CD1c-positive myeloid dendritic cell (primary cell): ENCODE measurements at regions not wholly inside any gene's neighbourhood (a gene's known extent, or its start where the extent isn't known, plus 50 kb on each side); places are given as distances from the start of the nearest gene placed in this dataset.
"Not testable (repeated sequence)": the region's sequence is repeated elsewhere in the genome, so short reads cannot be mapped to it uniquely, and the experiment has no call there.

Source experiments
- DNase-seq: peaks from one replicate; pipeline ENCODE4 v3.0.0-alpha.2; 2016; ENCODE audit errors: extremely low spot score

DNA sequence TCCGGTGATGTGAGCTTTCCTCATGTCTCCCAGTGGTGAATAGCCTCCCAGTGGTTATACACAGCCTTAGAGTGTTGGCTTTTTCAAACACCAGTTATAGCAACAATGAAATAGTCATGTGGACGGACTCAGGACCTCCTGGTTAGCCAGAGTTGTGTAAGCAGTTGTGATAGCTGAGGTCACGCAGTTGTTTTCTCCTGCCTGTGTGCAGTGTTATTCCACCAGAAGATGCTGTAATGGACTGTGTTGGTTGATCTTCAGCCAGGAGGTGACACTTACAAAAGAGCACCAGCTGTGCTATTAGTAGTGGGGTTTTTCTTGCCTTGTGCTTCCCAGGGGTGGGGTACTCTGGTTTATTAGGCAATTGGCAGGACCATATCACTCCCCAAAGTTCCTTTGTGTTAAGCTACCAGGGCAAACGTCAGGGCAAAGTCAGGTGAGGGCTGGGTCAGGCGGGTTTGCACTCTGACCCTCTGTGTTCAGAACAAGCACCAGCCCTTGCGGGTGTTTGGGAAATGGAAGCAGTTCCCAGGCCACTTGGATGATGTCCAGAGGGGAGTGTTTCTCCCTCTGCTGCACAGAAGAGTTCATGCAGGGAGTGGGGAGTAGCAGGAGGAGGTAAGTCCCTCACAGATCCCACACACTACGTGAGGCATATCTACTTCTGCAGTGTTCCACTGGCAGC is 252.6 kb downstream of the TMEM47 start:
- DNase-seq: no peak

DNA sequence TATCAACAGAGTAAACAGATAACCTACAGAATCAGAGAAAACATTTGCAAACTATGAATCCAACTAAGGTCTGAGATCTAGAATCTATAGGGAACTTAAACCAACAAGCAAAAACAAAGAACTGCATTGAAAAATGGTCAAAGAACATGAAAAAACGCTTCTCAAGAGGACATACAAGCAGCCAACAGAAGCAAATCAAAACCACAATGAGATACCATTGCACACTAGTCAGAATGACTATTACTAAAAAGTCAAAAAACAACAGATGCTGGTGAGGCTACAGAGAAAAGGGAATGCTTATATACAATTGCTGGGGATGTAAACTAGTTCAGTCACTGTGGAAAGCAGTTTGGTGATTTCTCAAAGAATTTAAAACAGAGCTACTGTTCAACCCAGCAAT is 255.7 kb downstream of the TMEM47 start:
- DNase-seq: no peak

DNA sequence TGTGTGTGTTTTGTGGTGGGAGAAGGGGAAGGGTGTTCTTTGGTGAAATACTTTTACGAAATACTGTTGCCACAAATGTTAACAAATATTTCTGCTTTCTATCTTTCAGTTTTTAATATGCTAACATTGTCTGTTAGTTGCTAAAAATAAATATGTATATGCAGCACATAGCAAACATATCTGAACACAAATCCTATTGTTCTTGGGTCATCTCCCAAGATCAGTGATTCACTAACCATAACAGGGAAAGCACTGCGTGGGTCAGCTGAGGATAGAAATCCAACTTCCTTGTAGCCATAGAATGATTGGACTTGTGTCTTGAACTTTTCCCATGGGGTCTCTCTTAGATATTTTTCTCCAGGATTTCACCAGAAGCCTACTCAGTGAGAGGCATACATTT is 250.3 kb upstream of the FAM47A start:
- DNase-seq: no peak

DNA sequence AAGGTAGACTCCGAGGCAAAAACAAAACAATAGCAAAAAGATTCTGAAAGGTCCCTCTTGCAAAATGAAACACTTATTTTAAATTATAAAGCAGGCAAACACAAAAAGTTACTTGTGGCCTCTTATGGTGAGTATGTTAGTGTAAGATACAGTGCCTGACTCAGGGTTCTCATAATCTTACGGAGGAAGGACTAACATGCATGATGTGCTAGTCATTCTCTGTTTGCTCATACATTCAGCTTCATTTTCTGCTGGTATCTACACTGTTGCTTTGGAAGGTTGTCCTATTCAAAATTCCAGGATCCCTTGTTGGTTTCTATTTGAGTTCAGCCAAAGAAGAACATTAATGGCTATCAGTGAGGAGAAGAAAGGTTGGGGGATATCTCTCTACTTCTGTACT is 249.1 kb upstream of the FAM47A start:
- DNase-seq: no peak

DNA sequence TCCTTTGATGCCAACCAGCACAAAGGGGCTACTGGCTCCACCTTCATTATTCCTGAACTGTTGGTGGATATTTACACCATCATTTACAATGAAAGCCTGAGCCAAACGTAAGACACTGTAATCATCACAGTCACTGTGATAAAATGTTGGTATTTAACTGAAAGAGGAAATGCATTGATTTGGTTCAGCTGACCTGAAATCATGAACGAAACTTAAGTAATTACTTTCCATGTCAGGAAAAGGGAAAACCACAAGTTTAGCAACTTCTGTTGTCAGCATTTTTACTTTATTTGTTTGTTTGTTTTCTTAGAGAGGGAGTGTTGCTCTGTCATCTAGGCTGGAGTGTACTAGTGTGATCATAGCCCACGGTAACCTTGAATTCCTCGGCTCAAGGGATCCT is 247.8 kb upstream of the FAM47A start:
- DNase-seq: no peak

DNA sequence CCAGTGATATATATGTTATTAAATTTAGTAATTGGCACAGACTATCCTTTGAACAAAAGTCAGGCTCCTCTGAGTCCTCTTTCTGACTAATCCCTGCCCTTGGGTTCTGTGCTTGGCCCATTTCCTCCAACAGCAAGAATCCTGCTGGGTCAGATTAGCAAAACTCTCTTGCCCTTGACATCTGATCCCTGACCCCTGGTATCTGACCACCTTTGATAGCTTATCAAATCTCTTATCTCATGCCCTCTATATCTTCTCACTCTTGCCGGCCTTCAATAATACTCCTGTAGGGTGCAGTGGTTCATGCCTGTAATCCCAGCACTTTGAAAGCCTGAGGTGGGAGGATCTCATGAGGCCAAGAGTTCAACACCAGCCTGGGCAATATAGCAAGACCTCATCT is 245.5 kb upstream of the FAM47A start:
- no peak for DNase-seq

DNA sequence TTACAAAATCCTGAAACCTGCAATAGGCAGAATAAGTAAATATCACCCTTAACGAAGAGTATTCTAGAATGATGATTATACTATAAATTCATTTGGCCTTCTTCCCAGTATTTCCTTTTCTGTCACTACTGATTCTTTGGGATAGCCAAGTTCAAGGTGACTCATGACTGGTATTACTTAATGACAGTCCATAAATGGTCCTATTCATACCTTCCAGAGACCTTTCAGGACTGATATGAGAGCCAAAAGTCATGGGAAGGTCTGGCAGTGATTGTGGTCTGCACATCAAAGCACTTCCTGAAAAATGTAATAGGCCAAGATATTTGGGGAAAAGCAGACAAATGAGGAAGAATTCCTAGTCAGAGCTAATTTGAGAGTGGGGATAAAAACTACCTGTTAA is 239.6 kb upstream of the FAM47A start:
- DNase-seq: no peak

DNA sequence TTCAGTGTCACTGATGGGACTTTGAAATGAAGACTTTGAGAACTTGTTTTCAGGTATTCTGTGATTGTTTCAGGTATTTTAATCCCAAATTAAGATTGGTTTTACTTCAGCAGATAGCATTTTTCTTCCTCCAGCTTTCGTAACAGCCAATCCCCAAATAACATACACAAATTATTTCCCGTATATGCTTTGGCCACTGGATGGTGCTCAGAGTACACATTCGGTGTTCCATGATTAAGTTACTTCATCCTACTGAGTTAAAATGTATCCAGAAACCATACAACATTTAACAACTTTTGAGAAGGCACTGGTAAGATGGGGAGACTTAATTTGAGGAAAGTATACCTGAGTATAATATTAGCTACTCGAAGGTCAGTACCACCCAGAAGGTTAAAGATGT is 233.4 kb upstream of the FAM47A start:
- DNase-seq: no peak

DNA sequence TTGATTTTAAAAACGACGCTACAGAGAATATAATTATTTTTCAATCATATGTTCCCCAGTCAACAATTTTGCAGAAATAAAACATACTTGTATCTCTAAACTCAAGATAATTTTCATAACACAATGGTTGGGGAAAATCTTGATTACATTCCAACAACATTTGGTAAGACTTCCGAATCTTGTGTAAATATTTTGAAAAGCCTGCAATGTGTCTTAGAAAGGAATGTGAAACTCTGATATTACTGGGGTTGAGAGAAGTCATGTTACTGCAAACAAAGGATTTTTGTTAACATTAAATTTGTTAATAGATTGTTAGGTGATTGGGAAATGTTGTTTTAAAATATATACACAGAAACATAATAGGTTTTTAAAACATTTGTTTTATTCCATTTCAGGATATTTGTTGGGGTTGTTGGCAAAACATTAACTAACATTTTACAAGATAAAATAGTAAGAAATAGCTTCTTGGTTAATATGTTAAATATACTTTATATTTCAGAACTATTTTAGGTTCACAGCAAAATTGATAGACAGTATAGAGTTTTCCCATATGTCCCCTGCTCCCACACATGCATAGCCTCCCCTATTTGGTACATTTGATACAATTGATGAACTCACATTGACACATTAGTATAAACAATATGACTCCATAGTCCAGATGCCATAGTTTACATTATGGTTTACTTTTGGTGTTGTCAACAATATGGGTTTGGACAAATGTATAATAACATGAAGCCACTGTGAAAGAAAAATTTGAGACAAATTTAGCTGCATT is 218.6 kb upstream of the FAM47A start:
- DNase-seq: no peak

DNA sequence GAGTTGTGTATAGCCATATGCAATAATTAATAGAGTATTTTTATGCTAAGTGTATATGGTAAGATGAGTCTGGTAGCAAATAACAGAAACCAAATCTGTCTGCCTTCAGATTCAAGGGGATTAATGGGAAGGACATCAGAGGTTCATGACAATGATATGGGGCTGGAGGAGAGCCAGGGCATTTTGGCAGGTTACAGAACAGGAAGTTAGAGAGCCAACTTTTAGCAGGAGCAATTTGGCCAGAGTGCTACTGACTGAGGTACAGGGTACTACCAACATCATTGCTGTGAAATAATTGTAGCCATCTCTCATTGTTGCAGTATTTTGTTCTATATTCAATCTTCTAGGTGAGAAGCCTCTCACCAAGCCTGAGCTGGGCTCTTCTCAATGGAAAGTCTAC is 210.9 kb upstream of the FAM47A start:
- no peak for DNase-seq

DNA sequence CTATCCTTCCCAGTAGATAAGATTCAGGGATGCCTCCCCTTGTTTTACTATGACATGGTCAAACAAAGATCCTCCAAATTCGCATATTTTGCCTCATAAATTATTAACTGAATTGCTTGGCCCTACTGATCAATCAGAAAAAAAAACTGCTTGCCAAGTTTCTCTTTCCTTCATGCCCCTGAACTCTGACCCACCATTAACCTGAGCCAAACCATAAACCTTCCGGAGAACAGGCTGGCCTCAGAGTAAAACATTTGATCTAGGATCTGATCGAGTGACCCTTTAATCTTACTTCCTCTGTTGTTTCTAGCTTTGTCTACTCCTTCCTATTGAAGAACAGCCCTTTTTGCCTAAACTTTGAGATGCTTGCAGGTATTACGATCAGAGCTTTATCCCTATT is 209.7 kb upstream of the FAM47A start:
- no peak for DNase-seq

DNA sequence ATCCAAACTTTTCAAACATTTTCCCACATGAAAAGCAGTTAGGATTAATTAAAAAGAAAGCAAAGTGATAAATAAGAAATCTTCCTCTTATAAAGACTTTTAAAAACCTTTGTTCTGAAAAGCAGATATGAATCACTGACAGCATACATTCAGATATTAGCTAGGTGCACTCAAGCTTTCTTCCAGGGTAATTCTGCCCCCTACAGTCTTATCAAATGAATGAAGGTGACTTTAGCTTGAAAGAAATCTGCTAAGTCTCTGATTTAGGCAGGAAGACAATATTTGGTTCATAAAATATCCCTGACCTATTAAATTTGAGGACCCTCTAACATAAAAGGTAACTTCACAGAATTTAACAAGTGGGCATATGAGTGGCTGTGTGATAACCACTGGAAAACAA is 209.1 kb upstream of the FAM47A start:
- DNase-seq: no peak

DNA sequence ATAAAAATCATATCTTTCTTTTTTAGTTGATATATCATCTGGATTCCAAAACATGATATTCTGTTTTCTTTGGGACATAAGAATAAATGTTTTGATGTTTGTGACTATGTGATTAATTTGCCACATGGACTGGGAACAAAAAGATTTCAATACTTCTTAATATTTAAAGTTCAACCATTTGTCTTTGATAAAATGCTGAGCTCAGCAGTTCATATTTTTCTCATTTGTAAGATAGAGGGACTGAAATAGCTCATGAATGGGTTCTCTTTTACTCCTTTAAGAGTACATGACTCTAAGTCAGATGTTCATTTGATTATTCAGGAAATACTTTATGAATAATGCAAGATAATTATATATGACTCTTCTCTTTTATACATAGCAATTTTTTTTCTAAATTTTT is 205.9 kb upstream of the FAM47A start:
- no peak for DNase-seq

DNA sequence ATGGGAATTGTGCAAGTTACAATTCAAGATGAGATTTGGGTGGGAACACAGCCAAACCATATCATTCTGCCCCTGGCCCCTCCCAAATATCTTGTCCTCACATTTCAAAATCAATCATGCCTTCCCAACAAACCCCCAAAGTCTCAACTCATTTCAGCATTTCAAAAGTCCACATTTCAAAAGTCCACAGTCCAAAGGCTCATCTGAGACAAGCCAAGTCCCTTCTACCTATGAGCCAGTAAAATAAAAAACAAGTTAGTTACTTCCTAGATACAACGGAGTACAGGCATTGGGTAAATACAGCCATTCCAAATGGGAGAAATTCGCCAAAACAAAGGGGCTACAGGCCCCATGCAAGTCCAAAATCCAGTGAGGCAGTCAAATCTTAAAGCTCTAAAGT is 203.3 kb upstream of the FAM47A start:
- not testable (repeated sequence) for DNase-seq

DNA sequence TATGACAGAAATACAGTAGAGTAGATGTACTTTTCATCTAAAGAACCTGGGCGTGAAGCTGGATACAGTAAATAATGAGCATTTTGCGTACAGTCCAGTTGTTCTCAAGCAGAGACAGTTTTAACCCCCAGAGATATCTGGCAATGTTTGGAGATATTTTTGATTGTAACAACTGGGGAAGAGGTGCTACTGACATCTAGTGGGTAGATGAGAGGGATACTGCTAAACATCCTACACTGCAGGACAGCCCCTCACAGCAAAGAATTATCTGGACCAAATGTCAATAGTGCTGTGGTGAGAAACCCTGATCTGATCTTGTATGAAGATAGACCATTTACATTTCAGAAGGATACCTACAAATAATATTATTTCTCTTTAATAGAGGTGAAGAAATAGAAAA is 200.2 kb upstream of the FAM47A start:
- DNase-seq: no peak

DNA sequence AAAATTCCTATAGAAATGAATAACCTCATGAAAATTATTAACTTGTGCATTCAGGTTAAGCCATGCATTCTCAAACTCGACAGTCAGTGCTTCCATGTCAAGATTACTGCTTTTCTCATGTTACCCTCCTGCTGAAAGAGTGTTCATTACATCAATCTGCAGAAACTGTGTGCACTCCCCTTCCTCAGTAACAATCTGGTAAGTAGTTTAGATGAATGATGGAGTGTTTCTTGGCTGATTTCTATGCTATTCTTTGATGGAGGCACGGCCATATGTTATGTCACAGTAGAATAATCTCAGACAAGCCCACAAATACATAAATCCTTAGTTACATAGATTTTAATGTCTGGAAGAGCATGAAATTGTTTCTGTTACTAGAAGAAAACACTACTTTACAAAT is 193.3 kb upstream of the FAM47A start:
- DNase-seq: no peak

DNA sequence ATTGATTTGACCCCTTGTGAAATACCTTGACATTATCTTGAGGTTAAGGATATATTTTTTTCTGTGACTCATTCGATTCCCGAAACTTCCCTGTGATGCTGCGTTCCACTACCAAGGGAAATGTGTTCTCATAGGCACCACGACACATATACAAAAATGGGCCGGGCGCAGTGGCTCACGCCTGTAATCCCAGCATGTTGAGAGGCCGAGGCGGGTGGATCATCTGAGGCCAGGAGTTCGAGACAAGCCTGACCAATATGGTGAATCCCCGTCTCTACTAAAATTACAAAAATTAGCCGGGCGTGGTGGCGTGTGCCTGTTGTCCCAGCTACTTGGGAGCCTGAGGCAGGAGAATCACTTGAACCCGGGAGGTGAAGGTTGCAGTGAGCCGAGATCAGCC is 188.3 kb upstream of the FAM47A start:
- not testable (repeated sequence) for DNase-seq

DNA sequence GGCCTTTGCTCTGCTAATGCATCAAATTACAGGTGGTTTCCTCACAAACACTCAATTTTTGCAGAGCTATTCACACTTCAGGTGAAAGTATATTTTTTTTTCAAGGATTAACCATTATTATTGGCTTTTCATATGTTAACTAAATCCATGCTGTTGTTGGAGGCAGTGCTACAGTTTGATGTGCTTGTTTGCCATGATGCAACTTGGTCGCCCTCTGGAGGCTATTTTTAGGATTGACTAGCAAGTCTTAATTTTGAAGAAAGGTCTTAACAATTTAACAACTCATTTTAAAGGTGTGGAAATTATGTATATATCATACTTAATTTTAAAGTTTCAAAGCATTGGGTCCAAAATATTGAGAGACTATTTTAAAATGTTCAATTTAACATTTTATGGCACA is 168.8 kb upstream of the FAM47A start:
- peak; percentile 1 for DNase-seq

DNA sequence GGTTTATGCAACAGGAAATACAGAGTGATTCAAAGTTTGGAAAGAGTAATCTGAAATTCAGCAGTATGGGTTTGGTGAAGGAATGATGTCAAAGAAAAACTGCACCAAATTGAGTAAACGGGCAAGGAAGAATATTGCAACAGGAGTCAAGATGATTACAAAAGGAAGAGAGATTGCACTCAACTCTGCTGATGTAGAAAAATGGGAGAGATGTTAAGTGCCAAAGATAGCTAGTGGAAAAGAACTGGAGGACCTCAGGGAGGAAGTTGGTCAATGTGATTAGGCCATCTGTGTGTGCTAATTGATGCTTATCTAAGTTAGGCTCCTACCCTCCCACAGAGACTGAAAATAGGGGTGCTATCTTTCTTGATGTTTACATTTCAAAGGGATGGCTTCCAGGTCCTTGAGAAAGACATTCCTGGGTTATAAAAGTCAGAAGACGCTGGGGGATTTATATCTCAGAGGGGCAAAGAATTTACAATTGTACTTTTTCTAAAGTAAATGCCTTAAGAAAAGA is 167.4 kb upstream of the FAM47A start:
- no peak for DNase-seq

DNA sequence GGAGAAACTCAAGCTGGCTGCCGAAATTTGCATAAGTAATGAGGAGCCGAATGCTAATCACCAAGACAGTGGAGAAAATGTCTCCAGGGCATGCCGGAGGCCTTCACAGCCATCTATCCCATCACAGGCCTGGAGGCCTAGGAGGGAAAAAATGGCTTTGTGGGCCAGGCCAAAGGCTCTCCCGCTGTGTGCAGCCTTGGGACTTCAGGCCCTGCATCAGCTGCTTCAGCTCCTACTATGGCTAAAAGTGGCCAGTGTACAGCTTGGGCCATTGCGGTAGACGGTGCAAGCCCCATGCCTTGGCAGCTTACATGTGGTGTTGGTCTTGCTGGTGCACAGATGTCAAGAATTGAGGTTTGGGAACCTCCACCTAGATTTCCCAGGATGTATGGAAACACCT is 162.6 kb upstream of the FAM47A start:
- no peak for DNase-seq

DNA sequence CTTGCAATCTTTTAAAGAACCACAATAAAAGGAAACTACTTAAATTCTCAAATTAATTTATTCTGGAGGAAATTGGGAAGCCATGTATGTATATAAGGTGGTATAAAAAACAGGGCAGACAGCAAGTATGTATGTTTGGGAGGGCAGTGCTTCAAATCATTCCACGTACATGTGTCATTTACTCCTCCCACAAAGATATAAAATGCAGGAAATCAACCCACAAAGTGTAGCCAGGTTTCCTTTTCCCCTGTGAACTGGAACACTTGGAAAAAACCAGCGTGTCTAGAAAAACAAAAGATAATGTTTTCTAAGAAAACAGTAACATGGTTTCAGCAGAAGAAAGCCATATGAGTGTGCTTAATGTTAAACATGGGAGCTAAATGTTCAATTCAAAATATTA is 156.7 kb upstream of the FAM47A start:
- no peak for DNase-seq

DNA sequence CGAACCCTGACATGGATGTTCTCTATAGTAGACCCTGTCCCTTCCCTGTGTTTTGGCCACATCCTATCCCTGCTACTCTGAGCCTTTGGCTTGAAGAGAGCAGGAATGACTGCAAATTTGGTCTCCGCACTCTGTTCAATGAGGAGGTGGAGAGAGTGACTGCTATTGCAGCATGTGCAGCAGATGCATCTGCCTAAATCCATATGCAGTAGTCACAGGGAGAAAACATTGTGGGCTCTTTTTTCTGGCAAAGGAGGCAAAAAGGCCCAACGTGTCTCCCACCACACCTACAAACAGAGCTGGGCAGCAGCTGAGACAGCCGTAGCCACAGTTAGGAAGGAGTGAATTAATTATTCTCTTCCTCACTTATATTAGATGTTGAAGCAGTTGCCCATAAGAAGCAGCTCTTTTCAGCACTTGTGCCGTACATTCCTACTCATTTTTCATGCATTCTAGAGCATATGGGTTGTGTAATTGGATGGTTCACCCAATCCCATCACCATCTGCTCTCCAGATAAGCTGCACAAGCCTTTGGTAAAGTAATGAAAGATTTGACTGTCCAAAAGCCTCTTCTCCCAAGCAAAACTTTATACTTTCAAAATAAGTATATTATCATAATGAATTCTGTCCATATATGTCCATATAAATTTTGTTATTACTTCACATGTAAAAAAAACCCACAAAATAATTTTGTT is 147.9 kb upstream of the FAM47A start:
- no peak for DNase-seq

DNA sequence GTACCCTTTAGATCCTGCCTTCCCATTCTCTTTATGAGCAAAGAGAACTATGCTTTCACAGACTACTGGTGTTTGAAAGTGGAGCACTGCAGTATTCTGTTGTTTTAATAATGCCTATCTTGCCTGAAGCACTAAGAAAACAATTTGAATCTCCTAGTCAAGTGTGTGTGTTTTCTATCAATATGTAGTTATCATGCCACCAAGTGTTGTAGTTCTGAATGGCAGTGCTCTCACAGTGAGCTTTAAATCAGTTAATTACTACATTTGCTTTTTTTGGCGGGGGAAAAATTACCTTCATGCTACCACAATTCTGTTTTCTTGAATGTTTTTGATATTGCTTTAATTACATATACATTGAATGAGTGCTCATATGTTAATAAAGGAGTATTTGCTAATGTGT is 143.6 kb upstream of the FAM47A start:
- no peak for DNase-seq
